GM23248 (cell line): ENCODE measurements at regions not wholly inside any gene's neighbourhood (a gene's known extent, or its start where the extent isn't known, plus 50 kb on each side); places are given as distances from the start of the nearest gene placed in this dataset.

ENCODE experiments used
- EZH2 ChIP-seq: fragments of 200-600 bp; sonication (generic); IDR thresholded peaks from 2 replicates; pipeline ENCODE4 v1.6.1; 2018; ENCODE audit warnings: antibody characterized with exemption, mild to moderate bottlenecking; ENCODE audit not compliant: insufficient read depth, poor library complexity, severe bottlenecking
- EZH2phosphoT487 ChIP-seq: fragments of 200-600 bp; sonication (generic); IDR thresholded peaks from 2 replicates; pipeline ENCODE4 v1.6.1; 2018; ENCODE audit warnings: antibody characterized with exemption, moderate library complexity, mild to moderate bottlenecking, low read depth; ENCODE audit not compliant: insufficient read depth

GRCh38 chr19:28544451-28545261 is 668.3 kb downstream of the UQCRFS1 start:
- TF ChIP-seq EZH2: no peak
- no peak for TF ChIP-seq EZH2phosphoT487
